ENCODE measurements at regions not wholly inside any gene's neighbourhood (a gene's known extent, or its start where the extent isn't known, plus 50 kb on each side); places are given as distances from the start of the nearest gene placed in this dataset.

DNA sequence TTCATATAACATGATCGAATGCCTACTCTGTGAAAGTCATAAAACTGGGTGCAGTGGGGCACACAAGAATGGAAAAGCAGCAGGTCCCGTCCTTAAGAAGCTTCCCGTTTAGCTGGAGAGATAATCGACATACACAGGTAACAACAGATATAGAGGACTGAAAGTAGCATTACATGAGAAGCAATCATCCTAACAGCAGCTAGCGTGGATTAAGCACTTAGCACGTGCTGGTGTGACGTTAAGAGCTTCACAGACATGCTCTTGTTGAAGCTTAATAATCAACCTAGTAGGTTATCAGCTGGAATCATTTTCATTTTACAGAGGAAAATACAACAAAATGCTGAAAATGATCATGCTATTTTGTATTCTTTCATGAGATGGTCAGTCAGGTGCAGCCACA, 184.8 kb downstream of the GPAM start:
- TF ChIP-seq, protein P1, sequence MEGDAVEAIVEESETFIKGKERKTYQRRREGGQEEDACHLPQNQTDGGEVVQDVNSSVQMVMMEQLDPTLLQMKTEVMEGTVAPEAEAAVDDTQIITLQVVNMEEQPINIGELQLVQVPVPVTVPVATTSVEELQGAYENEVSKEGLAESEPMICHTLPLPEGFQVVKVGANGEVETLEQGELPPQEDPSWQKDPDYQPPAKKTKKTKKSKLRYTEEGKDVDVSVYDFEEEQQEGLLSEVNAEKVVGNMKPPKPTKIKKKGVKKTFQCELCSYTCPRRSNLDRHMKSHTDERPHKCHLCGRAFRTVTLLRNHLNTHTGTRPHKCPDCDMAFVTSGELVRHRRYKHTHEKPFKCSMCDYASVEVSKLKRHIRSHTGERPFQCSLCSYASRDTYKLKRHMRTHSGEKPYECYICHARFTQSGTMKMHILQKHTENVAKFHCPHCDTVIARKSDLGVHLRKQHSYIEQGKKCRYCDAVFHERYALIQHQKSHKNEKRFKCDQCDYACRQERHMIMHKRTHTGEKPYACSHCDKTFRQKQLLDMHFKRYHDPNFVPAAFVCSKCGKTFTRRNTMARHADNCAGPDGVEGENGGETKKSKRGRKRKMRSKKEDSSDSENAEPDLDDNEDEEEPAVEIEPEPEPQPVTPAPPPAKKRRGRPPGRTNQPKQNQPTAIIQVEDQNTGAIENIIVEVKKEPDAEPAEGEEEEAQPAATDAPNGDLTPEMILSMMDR (IDR thresholded peaks at IDR 0.05) = no peak
- TF ChIP-seq POLR2A (IDR thresholded peaks at IDR 0.05) = no peak
